OCI-LY3 (cell line): ENCODE measurements at regions not wholly inside any gene's neighbourhood (a gene's known extent, or its start where the extent isn't known, plus 50 kb on each side); places are given as distances from the start of the nearest gene placed in this dataset.

Experiments used
- CTCF ChIP-seq: fragments of 200-600, 300-600 bp; sonication (generic); IDR thresholded peaks from 2 replicates; pipeline ENCODE4 v1.5.1; 2014; ENCODE audit warnings: antibody characterized with exemption, low read length, low read depth
- EZH2phosphoT487 ChIP-seq: fragments of 200-600 bp; shearing (Covaris generic); IDR thresholded peaks from 2 replicates; pipeline ENCODE4 v1.6.1; 2018; ENCODE audit warnings: antibody characterized with exemption, mixed run types, low read depth

- TF ChIP-seq CTCF (no peak), EZH2phosphoT487 (no peak)
Measured at GRCh38 chr21:38929652-38930051, 123.9 kb downstream of the ETS2 start.
